Lower lobe of right lung (tissue), 2 donors: ENCODE measurements at regions not wholly inside any gene's neighbourhood (a gene's known extent, or its start where the extent isn't known, plus 50 kb on each side); places are given as distances from the start of the nearest gene placed in this dataset.

Experiments
- ATAC-seq, 2 donors: fragments of 200-7000 bp; cut with Tn5 transposase; one replicate each; pipeline ENCODE4 v1.9.1; 2020 to 2022; ENCODE audit warnings: mild to moderate bottlenecking in 2 of 2, moderate library complexity in 2 of 2
- DNase-seq: peaks from one replicate; pipeline ENCODE4 v3.0.0-alpha.2; 2020
- H3K27ac ChIP-seq: fragments of 200-600 bp; one replicate; pipeline ENCODE4 v1.8.0; 2022
- H3K27me3 ChIP-seq: fragments of 200-600 bp; one replicate; pipeline ENCODE4 v1.8.0; 2022; ENCODE audit warnings: low read depth
- H3K36me3 ChIP-seq: fragments of 200-600 bp; one replicate; pipeline ENCODE4 v1.8.0; 2022; ENCODE audit warnings: mild to moderate bottlenecking
- H3K4me1 ChIP-seq: fragments of 200-600 bp; one replicate; pipeline ENCODE4 v1.8.0; 2022
- H3K4me3 ChIP-seq: fragments of 200-600 bp; one replicate; pipeline ENCODE4 v1.8.0; 2022; ENCODE audit warnings: mild to moderate bottlenecking
- H3K9me3 ChIP-seq: fragments of 200-600 bp; one replicate; pipeline ENCODE4 v1.8.0; 2022
- intact Hi-C: fragments of 100-400 bp; cut with DNase I; formaldehyde crosslinking; loops from one replicate; pipeline ENCODE4 v1.11.0; 2022
- TF ChIP-seq, protein P1 (sequence below): fragments of 200-600 bp; IDR thresholded peaks from one replicate; pipeline ENCODE4 v1.8.0; 2022; ENCODE audit warnings: antibody characterized with exemption, mild to moderate bottlenecking
- donor health status: DM: no; HTN: yes; CAD: no; lungs with severe emphysema.

DNA sequence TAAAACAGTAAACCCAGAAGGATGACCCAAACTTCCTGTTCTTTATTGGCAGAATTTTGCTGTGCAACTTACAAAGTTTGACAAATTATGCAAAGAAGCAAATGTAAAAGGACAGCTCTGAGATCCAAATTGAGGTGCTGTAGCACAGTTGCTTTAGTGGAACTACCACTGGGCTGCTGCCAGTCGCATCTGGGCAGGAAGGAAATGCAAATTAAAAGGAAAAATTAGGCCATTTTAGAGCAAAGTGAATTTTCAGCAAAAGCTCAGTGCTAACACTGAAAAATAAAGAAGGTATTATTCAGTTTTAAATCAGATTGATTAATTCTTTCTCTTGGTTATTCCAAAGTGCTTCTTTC, 104.5 kb downstream of the ZMAT3 start:
- H3K27ac ChIP-seq = no peak overlapping the region
- DNase-seq (no peak), ATAC-seq (no peak)
- H3K36me3 ChIP-seq = no peaks in the 10 kb centered on the region
- H3K27me3 ChIP-seq = no peaks in the 10 kb centered on the region
- TF ChIP-seq, protein P1, sequence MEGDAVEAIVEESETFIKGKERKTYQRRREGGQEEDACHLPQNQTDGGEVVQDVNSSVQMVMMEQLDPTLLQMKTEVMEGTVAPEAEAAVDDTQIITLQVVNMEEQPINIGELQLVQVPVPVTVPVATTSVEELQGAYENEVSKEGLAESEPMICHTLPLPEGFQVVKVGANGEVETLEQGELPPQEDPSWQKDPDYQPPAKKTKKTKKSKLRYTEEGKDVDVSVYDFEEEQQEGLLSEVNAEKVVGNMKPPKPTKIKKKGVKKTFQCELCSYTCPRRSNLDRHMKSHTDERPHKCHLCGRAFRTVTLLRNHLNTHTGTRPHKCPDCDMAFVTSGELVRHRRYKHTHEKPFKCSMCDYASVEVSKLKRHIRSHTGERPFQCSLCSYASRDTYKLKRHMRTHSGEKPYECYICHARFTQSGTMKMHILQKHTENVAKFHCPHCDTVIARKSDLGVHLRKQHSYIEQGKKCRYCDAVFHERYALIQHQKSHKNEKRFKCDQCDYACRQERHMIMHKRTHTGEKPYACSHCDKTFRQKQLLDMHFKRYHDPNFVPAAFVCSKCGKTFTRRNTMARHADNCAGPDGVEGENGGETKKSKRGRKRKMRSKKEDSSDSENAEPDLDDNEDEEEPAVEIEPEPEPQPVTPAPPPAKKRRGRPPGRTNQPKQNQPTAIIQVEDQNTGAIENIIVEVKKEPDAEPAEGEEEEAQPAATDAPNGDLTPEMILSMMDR = no peak
- no peaks in the 10 kb centered on the region for H3K9me3 ChIP-seq
- no peak overlapping the region for H3K4me3 ChIP-seq
- peaks cover 13% of the 10 kb centered on the region for H3K4me1 ChIP-seq
- intact Hi-C loops = no loop called here

DNA sequence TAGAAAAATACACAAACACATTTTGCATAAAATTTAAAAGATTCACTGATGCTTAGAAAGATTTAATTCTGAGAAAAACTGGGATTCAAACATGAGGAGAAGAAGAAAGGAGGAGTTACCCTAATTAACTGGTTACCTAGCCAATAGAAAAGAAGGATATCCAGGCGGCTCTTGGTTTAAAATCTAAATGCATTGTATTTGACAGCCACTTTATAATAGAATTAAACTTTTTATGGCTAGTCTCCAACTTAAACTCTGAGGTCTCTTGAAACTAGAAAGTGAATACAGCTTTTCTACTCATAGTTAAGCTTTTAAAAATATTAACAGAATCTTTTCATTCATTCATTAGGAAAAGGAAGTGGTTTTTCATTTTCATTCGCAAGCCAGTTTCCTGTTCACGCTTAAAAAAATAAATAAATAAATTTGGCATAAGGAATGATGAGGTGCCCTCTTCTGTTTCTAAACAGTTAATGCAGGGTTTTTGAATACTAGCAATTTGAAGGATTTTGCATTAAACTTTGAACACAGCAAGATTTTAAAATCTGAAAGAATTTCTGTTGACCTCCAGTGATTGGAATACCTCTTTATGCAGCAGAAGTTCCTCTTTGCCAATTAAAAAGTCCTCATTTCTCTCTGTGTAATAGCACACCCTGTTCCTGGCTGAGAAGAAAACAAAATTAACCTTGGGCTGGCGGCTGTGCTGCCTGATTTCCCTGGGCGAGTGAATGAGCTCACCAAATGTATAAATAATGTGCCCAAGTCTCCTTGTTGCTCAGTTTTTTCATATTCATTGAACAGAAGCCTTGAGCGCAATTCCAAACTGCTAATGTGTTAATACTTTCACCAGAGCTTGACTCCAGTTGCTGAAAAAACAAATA, 105.1 kb downstream of the ZMAT3 start:
- H3K4me1 ChIP-seq = peaks cover 13% of the 10 kb centered on the region
- TF ChIP-seq, protein P1 = peak; percentile 49
- no peak for DNase-seq
- intact Hi-C loops = no loop called here
- H3K36me3 ChIP-seq = no peaks in the 10 kb centered on the region
- no peaks in the 10 kb centered on the region for H3K9me3 ChIP-seq
- ATAC-seq = no peak
- no peak overlapping the region for H3K4me3 ChIP-seq
- no peaks in the 10 kb centered on the region for H3K27me3 ChIP-seq
- H3K27ac ChIP-seq = no peak overlapping the region

DNA sequence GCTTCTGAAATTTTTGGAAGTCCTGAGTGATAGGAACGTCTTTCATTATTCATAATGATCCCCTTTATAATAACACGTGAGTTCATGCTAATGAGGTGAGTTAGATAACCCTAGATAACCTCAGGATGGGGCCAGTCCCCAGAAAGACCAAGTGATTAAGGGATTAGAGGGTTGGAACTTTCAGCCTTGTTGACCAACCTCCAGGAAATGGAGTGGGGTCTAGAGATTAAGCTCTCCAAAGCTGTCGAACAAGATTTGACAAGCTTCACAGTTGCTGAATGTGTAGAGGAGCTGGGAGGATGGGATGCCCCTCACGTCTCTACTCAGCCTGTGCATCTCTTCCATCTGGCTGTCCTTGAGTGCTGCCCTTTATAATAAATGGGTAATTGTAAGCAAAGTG, 107.1 kb downstream of the ZMAT3 start:
- no peaks in the 10 kb centered on the region for H3K27me3 ChIP-seq
- TF ChIP-seq, protein P1 = no peak
- H3K9me3 ChIP-seq = no peaks in the 10 kb centered on the region
- ATAC-seq (no peak), DNase-seq (no peak)
- intact Hi-C loops = no loop called here
- no peak overlapping the region for H3K4me3 ChIP-seq
- H3K27ac ChIP-seq = no peak overlapping the region
- peaks cover 13% of the 10 kb centered on the region for H3K4me1 ChIP-seq
- H3K36me3 ChIP-seq = no peaks in the 10 kb centered on the region

DNA sequence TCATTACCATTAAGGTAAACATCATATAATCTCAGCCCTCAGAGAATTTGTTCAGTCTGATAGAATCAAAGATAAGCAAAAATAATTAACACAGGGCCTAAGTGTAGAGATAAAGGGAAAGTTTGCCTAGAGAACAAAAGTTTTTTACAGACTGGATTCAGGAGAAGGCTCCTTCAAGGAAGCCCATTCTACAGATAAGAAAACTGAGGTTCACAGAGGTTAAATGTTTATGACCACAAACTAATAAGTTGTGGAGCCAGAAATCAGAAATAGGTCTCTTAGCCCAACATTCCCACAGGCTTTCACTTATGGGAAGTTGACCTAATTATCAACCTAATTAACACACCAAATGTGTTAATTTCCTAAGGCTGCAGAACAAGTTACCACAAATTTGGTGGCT, 110.7 kb downstream of the ZMAT3 start:
- Histone ChIP-seq H3K27me3 (no peaks in the 10 kb centered on the region), H3K4me3 (no peak overlapping the region), H3K4me1 (no peaks in the 10 kb centered on the region), H3K27ac (no peak overlapping the region), H3K36me3 (no peaks in the 10 kb centered on the region), H3K9me3 (no peaks in the 10 kb centered on the region)
- TF ChIP-seq, protein P1 = no peak
- DNase-seq (no peak), ATAC-seq (no peak)
- intact Hi-C loops = no loop called here

DNA sequence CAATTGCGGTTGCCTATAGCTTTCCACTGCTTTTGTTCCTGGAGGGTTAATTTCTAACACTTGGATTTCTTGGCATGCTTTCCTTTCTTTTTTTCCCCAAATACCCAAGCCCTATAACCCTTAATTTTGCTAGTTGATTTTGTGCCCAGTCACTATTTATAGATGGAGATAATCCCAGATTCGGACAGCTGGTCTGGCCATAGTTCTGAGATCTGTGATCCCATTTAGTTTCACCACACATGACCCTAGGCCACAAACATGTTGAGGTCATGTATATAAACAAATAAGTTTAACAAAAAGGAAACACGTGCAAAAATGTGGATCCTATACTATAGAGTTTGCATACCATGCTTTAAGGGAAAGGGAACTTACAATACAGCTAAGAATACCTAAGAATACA, 111.4 kb downstream of the ZMAT3 start:
- no peak for ATAC-seq
- TF ChIP-seq, protein P1 = no peak
- no peak overlapping the region for H3K27ac ChIP-seq
- no peak for DNase-seq
- H3K4me1 ChIP-seq = no peaks in the 10 kb centered on the region
- H3K36me3 ChIP-seq = no peaks in the 10 kb centered on the region
- H3K9me3 ChIP-seq = no peaks in the 10 kb centered on the region
- intact Hi-C loops = no loop called here
- H3K4me3 ChIP-seq = no peak overlapping the region
- no peaks in the 10 kb centered on the region for H3K27me3 ChIP-seq
